Sigmoid colon (tissue), 6 donors: ENCODE measurements at regions not wholly inside any gene's neighbourhood (a gene's known extent, or its start where the extent isn't known, plus 50 kb on each side); places are given as distances from the start of the nearest gene placed in this dataset.
"Not testable (repeated sequence)": the region's sequence is repeated elsewhere in the genome, so short reads cannot be mapped to it uniquely, and the experiment has no call there.

Source experiments
- DNase-seq: peaks from one replicate; pipeline ENCODE4 v3.0.0-alpha.2; 2019
- H3K27ac ChIP-seq, 4 donors: fragments of 200-600 bp; sonication (generic); one replicate each; pipeline ENCODE4 v1.5.1; 2016 to 2019; ENCODE audit warnings: mild to moderate bottlenecking in 1 of 4
- H3K27me3 ChIP-seq, 3 donors: fragments of 200-600 bp; sonication (generic); one replicate each; pipeline ENCODE4 v1.5.1; 2019; ENCODE audit warnings: mild to moderate bottlenecking in 1 of 3
- H3K36me3 ChIP-seq, 4 donors: fragments of 200-600 bp; sonication (generic); one replicate each; pipeline ENCODE4 v1.5.1; 2016 to 2019
- H3K4me1 ChIP-seq, 4 donors: fragments of 200-600 bp; sonication (generic); one replicate each; pipeline ENCODE4 v1.5.1; 2017 to 2019
- H3K4me3 ChIP-seq, 4 donors: fragments of 200-600 bp; sonication (generic); one replicate each; pipeline ENCODE4 v1.5.1; 2017 to 2019; ENCODE audit warnings: mild to moderate bottlenecking in 2 of 4, moderate library complexity in 1 of 4
- H3K9me3 ChIP-seq, 4 donors: fragments of 200-600 bp in 3 of 4; sonication (generic) in 3 of 4; one replicate each; pipeline versions ENCODE4 v1.5.1 to v1.6.1; 2013 to 2019
- CTCF ChIP-seq, 4 experiments: fragments of 450-650 bp in 3 of 4; fragments of 200-600 bp in 1 of 4; IDR thresholded peaks; one replicate each; pipeline ENCODE4 v1.5.1; 2016 to 2019; ENCODE audit warnings: antibody characterized with exemption in 4 of 4, mild to moderate bottlenecking in 3 of 4, moderate library complexity in 2 of 4
- EP300 ChIP-seq, 4 donors: sonication (generic); formaldehyde crosslinking; IDR thresholded peaks; one replicate each; pipeline ENCODE4 v1.6.1; 2017; ENCODE audit warnings: antibody characterized with exemption in 4 of 4
- POLR2A ChIP-seq, 2 donors: fragments of 450-650 bp; IDR thresholded peaks; one replicate each; pipeline ENCODE4 v1.6.1; 2016; ENCODE audit warnings: antibody characterized with exemption in 2 of 2, mild to moderate bottlenecking in 2 of 2, moderate library complexity in 2 of 2
- POLR2AphosphoS5 ChIP-seq, 4 donors: sonication (generic); formaldehyde crosslinking; IDR thresholded peaks; one replicate each; pipeline ENCODE4 v1.6.1; 2017; ENCODE audit warnings: antibody characterized with exemption in 4 of 4
- WGBS, 2 donors: extraction: QIAGEN DNeasy Blood & Tissue Kit; methylation state at CpG; one replicate each; pipeline ENCODE4 v1.1.7; 2013; 5-methylcytosine and 5-hydroxymethylcytosine counted together
- intact Hi-C: fragments of 100-400 bp; cut with DNase I; formaldehyde crosslinking; loops from one replicate; pipeline ENCODE4 v1.15.1; 2023
- donor health status: healthy with polysubstance abuse.
- donor health status: healthy.

- TF ChIP-seq POLR2A (IDR thresholded peaks at IDR 0.05) (no peak), POLR2AphosphoS5 (IDR thresholded peaks at IDR 0.05) (no peak), CTCF (IDR thresholded peaks at IDR 0.05) (no peak), EP300 (IDR thresholded peaks at IDR 0.05) (no peak)
- H3K27me3 ChIP-seq: no peaks in the 10 kb centered on the region
- H3K4me3 ChIP-seq: no peak overlapping the region
- no peaks in the 10 kb centered on the region for H3K4me1 ChIP-seq
- WGBS, 2 donors: 72 to 76% methylated on average over 5 of the region's 5 CpGs
- H3K9me3 ChIP-seq: no peaks in the 10 kb centered on the region
- no peak for DNase-seq
- H3K36me3 ChIP-seq: no peaks in the 10 kb centered on the region
- H3K27ac ChIP-seq: no peak overlapping the region
- intact Hi-C loops: no loop called here
These were observed 807.9 kb downstream of the EPHA4 start for GRCh38 chr2:220764171-220764570.

GRCh38 chr2:220767591-220768255, 804.4 kb downstream of the EPHA4 start:
- no peaks in the 10 kb centered on the region for H3K36me3 ChIP-seq
- H3K4me1 ChIP-seq: no peaks in the 10 kb centered on the region
- 78 to 84% methylated on average over 3 of the region's 3 CpGs for WGBS, 2 donors
- H3K4me3 ChIP-seq: no peak overlapping the region
- H3K27ac ChIP-seq: no peak overlapping the region
- TF ChIP-seq POLR2A (IDR thresholded peaks at IDR 0.05) (no peak), EP300 (IDR thresholded peaks at IDR 0.05) (no peak), CTCF (IDR thresholded peaks at IDR 0.05) (no peak), POLR2AphosphoS5 (IDR thresholded peaks at IDR 0.05) (no peak)
- H3K27me3 ChIP-seq: no peaks in the 10 kb centered on the region
- no peaks in the 10 kb centered on the region for H3K9me3 ChIP-seq
- intact Hi-C loops: no loop called here
- DNase-seq: no peak

- TF ChIP-seq POLR2A (IDR thresholded peaks at IDR 0.05): no peak
- no peak for TF ChIP-seq CTCF (IDR thresholded peaks at IDR 0.05)
- no peak for TF ChIP-seq EP300 (IDR thresholded peaks at IDR 0.05)
- no peak for TF ChIP-seq POLR2AphosphoS5 (IDR thresholded peaks at IDR 0.05)
- H3K4me3 ChIP-seq: no peak overlapping the region
- no peaks in the 10 kb centered on the region for H3K27me3 ChIP-seq
- no peaks in the 10 kb centered on the region for H3K9me3 ChIP-seq
- no peaks in the 10 kb centered on the region for H3K4me1 ChIP-seq
- intact Hi-C loops: no loop called here
- H3K27ac ChIP-seq: no peak overlapping the region
- no peaks in the 10 kb centered on the region for H3K36me3 ChIP-seq
- WGBS, 2 donors: 51 to 71% methylated on average over 2 of the region's 2 CpGs
- no peak for DNase-seq
These were observed 796.1 kb downstream of the EPHA4 start for GRCh38 chr2:220775856-220776488.

GRCh38 chr2:220779076-220779475, 793.0 kb downstream of the EPHA4 start:
- H3K4me3 ChIP-seq, DNase-seq, H3K36me3 ChIP-seq, H3K27ac ChIP-seq, intact Hi-C loops, H3K9me3 ChIP-seq, H3K27me3 ChIP-seq, H3K4me1 ChIP-seq: not testable (repeated sequence)

- TF ChIP-seq POLR2AphosphoS5 (IDR thresholded peaks at IDR 0.05): no peak
- TF ChIP-seq POLR2A (IDR thresholded peaks at IDR 0.05): no peak
- TF ChIP-seq EP300 (IDR thresholded peaks at IDR 0.05): no peak
- no peak for TF ChIP-seq CTCF (IDR thresholded peaks at IDR 0.05)
- Histone ChIP-seq H3K9me3 (no peaks in the 10 kb centered on the region), H3K4me1 (no peaks in the 10 kb centered on the region), H3K27me3 (no peaks in the 10 kb centered on the region), H3K36me3 (no peaks in the 10 kb centered on the region), H3K4me3 (no peak overlapping the region), H3K27ac (no peak overlapping the region)
- WGBS, 2 donors: 81 to 91% methylated on average over 1 of the region's 1 CpG
- intact Hi-C loops: no loop called here
- DNase-seq: no peak
These were observed 792.6 kb downstream of the EPHA4 start for GRCh38 chr2:220779511-220779910.
